ENCODE measurements at regions not wholly inside any gene's neighbourhood (a gene's known extent, or its start where the extent isn't known, plus 50 kb on each side); places are given as distances from the start of the nearest gene placed in this dataset.

DNA sequence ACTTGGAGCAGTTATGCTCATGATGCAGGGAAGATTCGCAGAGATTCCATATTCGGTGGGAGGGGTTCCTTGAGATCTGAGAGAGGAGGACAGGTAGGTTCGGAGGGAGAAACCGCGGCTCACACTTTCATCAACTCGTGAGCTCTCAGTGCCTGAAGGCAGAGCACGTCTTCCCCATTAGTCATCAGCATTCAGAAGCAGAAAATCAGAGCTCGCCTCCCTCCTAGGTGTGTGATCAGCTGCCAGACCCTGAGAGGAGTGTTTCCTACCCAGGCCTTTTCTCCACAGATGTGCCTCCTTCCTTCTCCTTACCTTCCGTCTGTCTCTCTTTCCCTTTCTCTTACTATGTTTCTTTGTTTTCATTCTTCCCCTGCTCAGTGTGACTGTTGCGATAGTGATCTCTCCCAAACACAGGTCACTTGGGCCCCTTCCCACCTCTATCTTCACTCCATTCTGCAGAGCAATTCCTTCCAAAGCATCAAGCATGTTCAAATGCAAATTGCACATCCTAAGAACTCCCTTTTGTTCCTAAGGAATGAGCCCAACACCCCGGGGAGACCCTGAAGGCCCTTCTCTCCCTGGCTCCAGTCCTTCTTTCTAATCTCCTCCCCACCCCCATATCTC is 389.5 kb downstream of the UQCRFS1 start:
- TF ChIP-seq, protein P1, sequence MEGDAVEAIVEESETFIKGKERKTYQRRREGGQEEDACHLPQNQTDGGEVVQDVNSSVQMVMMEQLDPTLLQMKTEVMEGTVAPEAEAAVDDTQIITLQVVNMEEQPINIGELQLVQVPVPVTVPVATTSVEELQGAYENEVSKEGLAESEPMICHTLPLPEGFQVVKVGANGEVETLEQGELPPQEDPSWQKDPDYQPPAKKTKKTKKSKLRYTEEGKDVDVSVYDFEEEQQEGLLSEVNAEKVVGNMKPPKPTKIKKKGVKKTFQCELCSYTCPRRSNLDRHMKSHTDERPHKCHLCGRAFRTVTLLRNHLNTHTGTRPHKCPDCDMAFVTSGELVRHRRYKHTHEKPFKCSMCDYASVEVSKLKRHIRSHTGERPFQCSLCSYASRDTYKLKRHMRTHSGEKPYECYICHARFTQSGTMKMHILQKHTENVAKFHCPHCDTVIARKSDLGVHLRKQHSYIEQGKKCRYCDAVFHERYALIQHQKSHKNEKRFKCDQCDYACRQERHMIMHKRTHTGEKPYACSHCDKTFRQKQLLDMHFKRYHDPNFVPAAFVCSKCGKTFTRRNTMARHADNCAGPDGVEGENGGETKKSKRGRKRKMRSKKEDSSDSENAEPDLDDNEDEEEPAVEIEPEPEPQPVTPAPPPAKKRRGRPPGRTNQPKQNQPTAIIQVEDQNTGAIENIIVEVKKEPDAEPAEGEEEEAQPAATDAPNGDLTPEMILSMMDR (IDR thresholded peaks at IDR 0.05 in 4 of 5, conservative IDR thresholded peaks at IDR 0.05 in 1 of 5), result no peak
- no peak for TF ChIP-seq POLR2A (IDR thresholded peaks at IDR 0.05)

Measured in gastrocnemius medialis (tissue), 4 donors.